HCT116 (cell line): ENCODE measurements at regions not wholly inside any gene's neighbourhood (a gene's known extent, or its start where the extent isn't known, plus 50 kb on each side); places are given as distances from the start of the nearest gene placed in this dataset.

Experiments
- CEBPB ChIP-seq: IDR thresholded peaks from 2 replicates; pipeline ENCODE4 v1.6.1; 2012; ENCODE audit warnings: low read depth
- EZH2 ChIP-seq: fragments of 200-600 bp; sonication (generic); IDR thresholded peaks from 2 replicates; pipeline ENCODE4 v1.6.1; 2017; ENCODE audit warnings: antibody characterized with exemption, mixed run types
- EZH2phosphoT487 ChIP-seq: fragments of 200-600 bp; IDR thresholded peaks from 2 replicates; pipeline ENCODE4 v1.6.1; 2018; ENCODE audit warnings: antibody characterized with exemption, borderline replicate concordance
- FOSL1 ChIP-seq: IDR thresholded peaks from 2 replicates; pipeline ENCODE4 v1.6.1; 2012; ENCODE audit warnings: low read depth
- POLR2A ChIP-seq: IDR thresholded peaks from 2 replicates; pipeline ENCODE4 v1.7.0; 2011; ENCODE audit warnings: borderline replicate concordance; ENCODE audit not compliant: insufficient read depth, insufficient read length; ENCODE audit errors: extremely low read depth
- POLR2AphosphoS5 ChIP-seq: IDR thresholded peaks from 2 replicates; pipeline ENCODE4 v1.6.1; 2011; ENCODE audit warnings: mild to moderate bottlenecking, low read depth, low read length, moderate library complexity
- RAD21 ChIP-seq: IDR thresholded peaks from 2 replicates; pipeline ENCODE4 v1.6.1; 2012; ENCODE audit warnings: low read depth, mild to moderate bottlenecking
- SIN3A ChIP-seq: IDR thresholded peaks from 2 replicates; pipeline ENCODE4 v1.6.1; 2012; ENCODE audit warnings: low read depth
- SRF ChIP-seq: IDR thresholded peaks from 2 replicates; pipeline ENCODE4 v1.6.1; 2012; ENCODE audit warnings: low read depth
- TF ChIP-seq, protein P1 (sequence below), 3 experiments: fragments of 200-600 bp in 1 of 3; sonication (generic) in 1 of 3; IDR thresholded peaks in 2 of 3; conservative IDR thresholded peaks in 1 of 3; 2 replicates each; pipeline ENCODE4 v1.5.1; 2012 to 2017; ENCODE audit warnings: low read depth in 2 of 3, low read length in 2 of 3, antibody characterized with exemption in 1 of 3, borderline replicate concordance in 1 of 3, control low read depth in 1 of 3, mild to moderate bottlenecking in 1 of 3, mixed read lengths in 1 of 3, mixed run types in 1 of 3, moderate library complexity in 1 of 3; ENCODE audit not compliant: insufficient read depth in 1 of 3
- TF ChIP-seq, protein P2 (sequence below): IDR thresholded peaks from 2 replicates; pipeline ENCODE4 v1.6.1; 2011; ENCODE audit warnings: mild to moderate bottlenecking, low read length, moderate library complexity; ENCODE audit not compliant: insufficient replicate concordance; ENCODE audit errors: extremely low read depth

- no peak for TF ChIP-seq SRF
- TF ChIP-seq POLR2AphosphoS5: no peak
- TF ChIP-seq CEBPB: no peak
- TF ChIP-seq, protein P1, sequence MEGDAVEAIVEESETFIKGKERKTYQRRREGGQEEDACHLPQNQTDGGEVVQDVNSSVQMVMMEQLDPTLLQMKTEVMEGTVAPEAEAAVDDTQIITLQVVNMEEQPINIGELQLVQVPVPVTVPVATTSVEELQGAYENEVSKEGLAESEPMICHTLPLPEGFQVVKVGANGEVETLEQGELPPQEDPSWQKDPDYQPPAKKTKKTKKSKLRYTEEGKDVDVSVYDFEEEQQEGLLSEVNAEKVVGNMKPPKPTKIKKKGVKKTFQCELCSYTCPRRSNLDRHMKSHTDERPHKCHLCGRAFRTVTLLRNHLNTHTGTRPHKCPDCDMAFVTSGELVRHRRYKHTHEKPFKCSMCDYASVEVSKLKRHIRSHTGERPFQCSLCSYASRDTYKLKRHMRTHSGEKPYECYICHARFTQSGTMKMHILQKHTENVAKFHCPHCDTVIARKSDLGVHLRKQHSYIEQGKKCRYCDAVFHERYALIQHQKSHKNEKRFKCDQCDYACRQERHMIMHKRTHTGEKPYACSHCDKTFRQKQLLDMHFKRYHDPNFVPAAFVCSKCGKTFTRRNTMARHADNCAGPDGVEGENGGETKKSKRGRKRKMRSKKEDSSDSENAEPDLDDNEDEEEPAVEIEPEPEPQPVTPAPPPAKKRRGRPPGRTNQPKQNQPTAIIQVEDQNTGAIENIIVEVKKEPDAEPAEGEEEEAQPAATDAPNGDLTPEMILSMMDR (IDR thresholded peaks at IDR 0.05 in 2 of 3, conservative IDR thresholded peaks at IDR 0.05 in 1 of 3; ENCODE audit: borderline replicate concordance in 1 of 3, insufficient read depth in 1 of 3, low read depth in 2 of 3, low read length in 2 of 3): no peak
- no peak for TF ChIP-seq SIN3A
- TF ChIP-seq, protein P2, sequence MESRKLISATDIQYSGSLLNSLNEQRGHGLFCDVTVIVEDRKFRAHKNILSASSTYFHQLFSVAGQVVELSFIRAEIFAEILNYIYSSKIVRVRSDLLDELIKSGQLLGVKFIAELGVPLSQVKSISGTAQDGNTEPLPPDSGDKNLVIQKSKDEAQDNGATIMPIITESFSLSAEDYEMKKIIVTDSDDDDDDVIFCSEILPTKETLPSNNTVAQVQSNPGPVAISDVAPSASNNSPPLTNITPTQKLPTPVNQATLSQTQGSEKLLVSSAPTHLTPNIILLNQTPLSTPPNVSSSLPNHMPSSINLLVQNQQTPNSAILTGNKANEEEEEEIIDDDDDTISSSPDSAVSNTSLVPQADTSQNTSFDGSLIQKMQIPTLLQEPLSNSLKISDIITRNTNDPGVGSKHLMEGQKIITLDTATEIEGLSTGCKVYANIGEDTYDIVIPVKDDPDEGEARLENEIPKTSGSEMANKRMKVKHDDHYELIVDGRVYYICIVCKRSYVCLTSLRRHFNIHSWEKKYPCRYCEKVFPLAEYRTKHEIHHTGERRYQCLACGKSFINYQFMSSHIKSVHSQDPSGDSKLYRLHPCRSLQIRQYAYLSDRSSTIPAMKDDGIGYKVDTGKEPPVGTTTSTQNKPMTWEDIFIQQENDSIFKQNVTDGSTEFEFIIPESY: no peak
- no peak for TF ChIP-seq EZH2
- no peak for TF ChIP-seq POLR2A
- TF ChIP-seq EZH2phosphoT487: no peak
- no peak for TF ChIP-seq RAD21
- no peak for TF ChIP-seq FOSL1
Measured at GRCh38 chr9:7370381-7370780, 429.2 kb downstream of the DMAC1 start.
